GM18507 (cell line): ENCODE measurements at regions not wholly inside any gene's neighbourhood (a gene's known extent, or its start where the extent isn't known, plus 50 kb on each side); places are given as distances from the start of the nearest gene placed in this dataset.

ENCODE experiments used
- DNase-seq: peaks from one replicate; pipeline ENCODE4 v3.0.0; 2011; ENCODE audit warnings: low read depth; ENCODE audit not compliant: insufficient read length; ENCODE audit errors: extremely low spot score
- FAIRE-seq: peaks from 2 replicates; lab custom pipeline; 2011; peaks lifted over from hg19 to GRCh38; lab: Jason Lieb, UNC

GRCh38 chr1:29896300-29896699, 660.0 kb downstream of the PTPRU start:
- FAIRE-seq (no peak), DNase-seq (no peak)

GRCh38 chr1:29895201-29895600, 658.9 kb downstream of the PTPRU start:
- DNase-seq (no peak), FAIRE-seq (no peak)

- FAIRE-seq, result no peak
- DNase-seq, result no peak
Observed at GRCh38 chr1:29894311-29894710, 658.0 kb downstream of the PTPRU start.

DNA sequence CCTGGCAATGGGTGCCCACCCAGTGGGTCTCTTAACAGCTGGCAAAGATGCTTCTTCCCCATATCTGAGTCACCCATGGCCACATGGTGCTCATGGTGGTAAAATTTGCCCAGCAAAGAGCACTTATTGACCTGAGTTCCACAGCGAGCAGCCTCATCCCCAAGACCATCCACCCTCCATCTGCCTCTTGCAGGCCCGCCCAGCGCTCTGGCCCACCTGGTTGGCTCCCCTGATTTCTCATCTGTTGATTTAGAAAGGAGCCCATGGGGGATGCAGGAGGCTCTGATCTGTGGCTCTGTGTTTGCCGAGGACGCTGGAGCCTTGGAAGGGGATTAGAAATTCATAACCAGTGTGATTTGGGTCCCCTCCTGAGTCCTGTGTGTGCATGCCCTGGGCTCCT, 657.5 kb downstream of the PTPRU start:
- FAIRE-seq (no peak), DNase-seq (no peak)

DNA sequence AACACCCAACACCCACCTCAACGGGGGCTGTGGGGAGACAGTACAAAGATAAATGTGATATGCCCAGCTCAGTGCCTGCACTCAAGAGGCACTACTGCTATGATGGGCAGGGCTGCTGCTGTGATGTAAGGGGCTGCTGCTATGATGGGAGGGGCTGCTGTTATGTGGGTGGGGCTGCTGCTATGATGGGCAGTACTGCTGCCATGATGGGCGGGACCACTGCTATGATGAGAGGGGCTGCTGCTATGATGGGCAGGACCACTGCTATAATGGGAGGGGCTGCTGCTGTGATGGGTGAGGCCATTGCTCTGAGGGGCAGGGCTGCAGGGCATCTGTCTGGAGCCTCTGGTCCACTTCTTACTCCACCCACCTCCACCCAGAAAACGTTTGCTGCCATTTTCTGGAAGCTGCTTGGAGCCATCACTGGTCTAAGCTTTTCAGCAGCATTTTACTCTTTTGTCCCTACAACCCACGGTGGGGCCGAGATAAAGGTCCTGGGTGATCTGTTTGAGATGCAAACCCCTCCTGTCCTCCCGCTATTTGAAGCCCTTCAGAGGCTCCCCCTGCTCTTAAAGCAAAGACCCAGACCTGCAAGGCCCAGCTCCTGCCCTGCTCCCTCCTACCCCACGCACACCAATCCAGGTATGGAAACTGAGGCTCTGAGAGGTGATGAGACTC, 656.9 kb downstream of the PTPRU start:
- DNase-seq, result no peak
- no peak for FAIRE-seq

DNA sequence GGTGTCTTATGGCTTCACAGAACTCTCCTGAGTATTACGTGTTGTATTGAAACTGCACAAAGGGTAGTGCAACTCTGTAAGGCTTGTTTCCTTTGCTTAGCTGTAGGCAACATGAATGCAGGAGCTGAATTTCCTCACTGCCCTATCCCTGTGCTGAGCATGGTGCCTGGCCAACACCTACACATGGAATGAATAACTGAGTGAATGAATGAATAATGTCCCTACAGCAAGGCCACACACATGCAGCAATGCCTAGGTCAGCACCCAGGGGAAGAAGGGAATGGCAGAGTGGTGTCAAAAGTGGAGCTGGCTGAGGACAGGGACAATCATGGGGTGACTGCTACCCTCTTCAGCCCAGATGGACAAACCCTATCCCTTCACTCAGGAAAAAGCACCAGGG, 655.9 kb downstream of the PTPRU start:
- no peak for FAIRE-seq
- DNase-seq, result no peak

- FAIRE-seq (no peak), DNase-seq (no peak)
Observed at GRCh38 chr1:29890201-29890959, 654.1 kb downstream of the PTPRU start.

DNA sequence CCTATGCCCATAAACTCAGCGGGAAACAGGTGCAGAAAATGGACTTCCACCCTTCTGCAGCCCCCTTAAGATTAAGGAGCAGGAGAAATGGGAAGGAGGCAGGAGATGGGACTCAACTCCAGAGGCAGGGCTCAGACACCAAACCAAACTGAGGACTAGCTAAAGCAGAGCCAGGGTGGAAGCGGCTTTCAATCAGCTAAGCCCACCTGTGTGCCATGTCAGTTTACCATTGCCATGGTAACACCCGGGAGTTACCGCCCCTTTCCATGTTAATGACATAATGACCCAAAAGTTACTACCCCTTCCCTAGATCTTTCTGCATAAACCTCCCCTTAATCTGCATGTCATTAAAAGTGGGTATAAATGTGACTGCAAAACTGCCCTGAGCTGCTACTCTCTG, 653.5 kb downstream of the PTPRU start:
- no peak for FAIRE-seq
- no peak for DNase-seq

DNA sequence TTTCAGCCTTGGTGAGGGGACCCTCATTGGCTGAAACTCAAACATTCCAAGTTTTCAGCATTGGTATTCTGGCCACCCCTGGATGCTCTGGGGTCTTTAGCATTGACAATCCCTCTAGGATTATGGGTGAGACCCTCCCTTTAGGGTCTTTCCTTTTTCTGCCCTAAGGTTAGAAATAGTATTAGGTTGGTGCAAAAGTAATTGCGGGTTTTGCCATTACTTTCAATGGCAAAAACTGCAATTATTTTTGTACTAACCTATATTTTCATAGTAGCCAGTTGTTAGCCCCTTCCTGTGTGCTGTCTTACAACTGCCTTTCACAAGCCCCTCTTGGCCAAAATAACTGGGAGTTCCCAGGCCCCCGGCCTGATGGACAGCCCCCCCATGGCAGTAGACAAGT, 648.4 kb downstream of the PTPRU start:
- no peak for DNase-seq
- no peak for FAIRE-seq

GRCh38 chr1:29883986-29884385, 647.7 kb downstream of the PTPRU start:
- no peak for FAIRE-seq
- DNase-seq, result no peak

DNA sequence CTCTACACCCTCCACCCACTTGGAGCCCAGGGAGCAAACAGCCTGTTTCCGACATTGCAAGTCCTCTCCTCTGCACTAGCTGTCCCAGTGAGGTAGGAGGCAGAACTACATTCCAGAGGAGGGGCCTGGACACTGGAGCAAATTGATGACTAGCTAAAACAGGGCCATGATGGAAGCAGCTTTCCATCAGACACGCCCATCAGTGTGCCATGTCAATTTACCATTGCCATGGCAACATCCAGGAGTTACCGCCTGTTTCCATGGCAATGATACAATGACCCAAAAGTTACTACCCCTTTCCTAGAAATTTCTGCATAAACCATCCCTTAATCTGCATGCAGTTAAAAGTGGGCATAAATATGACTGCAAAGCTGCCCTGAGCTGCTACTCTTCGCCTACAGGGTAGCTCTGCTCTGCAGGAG, 647.1 kb downstream of the PTPRU start:
- FAIRE-seq (no peak), DNase-seq (no peak)

DNA sequence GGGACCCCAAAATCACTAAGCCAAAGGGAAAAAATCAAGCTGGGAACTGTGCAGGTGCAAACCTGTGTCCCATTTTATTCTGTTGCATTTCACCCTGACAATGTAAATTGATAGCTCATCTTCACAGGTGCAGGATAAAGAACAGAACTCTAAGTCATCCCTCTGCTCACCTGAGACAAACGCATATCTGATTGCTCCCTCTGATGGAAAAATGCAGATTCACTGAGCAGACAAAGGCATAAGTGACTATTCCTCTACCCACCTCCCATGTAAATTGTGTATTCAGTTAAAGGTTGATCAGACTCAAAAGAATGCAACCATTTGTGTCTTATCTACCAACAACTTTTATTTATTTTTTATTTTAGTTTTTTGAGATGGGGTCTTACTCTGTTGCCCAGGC, 644.2 kb downstream of the PTPRU start:
- DNase-seq, result no peak
- FAIRE-seq, result no peak

DNA sequence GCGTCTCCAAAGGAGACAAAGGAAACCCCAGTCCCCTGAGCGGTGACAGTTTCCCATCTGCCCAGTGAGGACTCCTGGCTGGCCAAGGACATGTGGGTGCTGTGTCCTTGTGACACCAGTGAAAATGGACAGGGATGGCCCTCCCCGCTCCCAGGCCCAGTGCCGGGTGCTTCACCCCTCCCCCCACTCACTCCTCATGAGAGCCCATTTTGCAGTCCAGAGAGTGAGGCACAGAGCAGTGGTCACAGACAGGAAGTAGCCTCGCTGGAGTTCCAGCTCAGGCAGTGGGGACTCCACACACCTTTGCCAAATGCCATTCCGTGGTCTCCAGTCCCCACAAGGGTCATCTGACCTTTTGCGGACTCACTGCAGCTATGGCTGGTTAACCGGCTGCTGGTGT, 642.9 kb downstream of the PTPRU start:
- DNase-seq, result no peak
- no peak for FAIRE-seq

DNA sequence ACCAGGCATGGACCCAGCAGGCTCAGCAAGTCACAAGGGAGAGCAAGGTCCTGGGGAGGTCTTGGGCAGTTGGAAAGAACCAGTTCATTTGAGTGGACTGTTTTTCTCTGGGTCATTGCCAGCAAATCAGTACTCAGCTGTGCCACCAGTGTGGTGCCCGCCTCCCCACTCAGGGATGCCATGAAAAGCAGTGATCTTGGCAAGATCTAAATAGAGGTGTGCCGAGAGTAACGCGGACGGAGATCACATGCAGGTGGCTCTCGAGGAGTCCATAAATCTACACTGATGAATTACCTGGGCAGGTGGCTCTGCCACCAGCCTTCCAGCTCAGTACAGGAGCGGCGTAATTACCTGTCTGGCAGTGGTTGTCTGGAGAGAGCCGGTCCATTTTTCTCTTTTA, 642.2 kb downstream of the PTPRU start:
- DNase-seq, result no peak

DNA sequence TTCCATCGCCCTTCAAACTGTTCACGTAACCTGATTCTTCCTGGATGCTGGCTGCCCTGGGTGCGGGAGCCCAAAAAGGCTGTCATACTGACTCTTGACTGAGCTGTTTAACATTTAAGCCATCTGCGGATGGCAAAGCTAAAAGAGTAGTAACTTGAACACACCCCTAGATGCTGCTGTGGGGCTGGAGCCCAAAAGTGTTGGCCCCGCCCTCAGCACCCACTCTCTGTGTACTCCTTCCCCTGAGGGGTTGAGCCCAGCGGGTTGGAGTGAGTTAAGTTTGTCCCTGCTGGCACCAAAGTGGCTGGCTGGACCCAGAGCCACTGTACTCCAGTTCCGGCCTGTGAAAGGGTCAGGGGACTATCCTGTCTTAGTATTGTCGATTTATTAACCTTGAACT, 640.6 kb downstream of the PTPRU start:
- DNase-seq (no peak), FAIRE-seq (no peak)

More for the DNA sequence above, 642.2 kb downstream of the PTPRU start:
- no peak for FAIRE-seq

DNA sequence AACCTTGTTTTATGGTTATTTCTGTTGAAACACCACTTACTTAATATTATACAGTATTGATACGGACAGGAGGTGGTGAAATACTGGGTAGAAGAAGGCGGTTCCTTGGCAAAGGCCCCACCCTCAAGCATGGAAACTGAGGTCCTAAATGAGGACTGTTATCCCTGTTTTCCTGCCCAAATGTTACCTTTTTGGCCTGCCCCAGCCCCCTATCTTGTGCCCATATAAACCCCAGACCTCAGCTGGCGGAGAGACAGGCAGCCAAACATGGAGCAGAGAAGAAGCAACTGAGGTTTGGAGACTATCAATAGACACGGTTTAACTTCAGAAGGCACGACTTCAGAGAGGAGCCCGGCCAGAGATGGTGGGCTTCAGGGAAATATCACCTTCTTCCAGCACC, 640.1 kb downstream of the PTPRU start:
- DNase-seq (no peak), FAIRE-seq (no peak)

DNA sequence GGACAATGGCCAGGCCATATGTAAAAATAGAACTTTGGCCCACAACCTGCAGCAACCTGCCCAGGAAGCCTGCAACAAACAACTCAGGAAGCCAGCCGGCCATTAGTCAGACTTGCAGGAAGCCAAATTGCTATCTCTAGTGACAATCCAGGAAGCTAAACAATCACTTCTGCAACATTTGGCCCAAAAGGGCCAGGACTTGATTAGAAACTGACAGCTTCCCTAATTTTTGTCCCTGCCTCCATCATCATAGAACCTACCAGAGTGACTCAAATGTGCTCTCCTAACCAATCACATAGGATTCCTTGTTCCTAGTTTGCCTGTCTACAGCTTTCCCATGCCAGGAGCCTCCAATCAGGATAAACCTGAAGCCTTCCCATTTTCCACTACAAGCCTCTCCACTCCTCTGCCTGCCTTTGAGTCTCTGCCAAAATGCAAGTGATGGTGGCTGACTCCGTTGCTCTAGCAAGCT, 639.3 kb downstream of the PTPRU start:
- DNase-seq, result no peak
- FAIRE-seq, result no peak

DNA sequence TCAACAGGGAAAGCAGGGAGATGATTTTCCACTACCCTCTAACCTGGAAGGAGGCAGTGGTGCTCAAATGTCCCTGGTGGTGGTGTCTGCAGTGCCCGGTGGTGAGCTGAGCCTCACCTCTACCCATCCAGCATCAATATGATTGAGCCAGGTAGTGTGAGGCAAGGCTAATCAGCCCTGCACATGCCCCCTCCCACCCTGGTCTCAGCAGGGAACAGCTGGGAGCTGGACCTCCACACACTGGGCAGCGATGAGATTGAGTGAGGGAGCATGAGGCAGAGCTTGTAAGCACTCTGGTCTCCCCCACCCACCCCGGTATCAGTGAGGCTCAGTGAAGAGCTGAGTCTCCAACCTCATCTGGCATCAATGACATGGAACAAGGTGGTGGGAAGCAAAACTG, 634.3 kb downstream of the PTPRU start:
- FAIRE-seq, result no peak
- DNase-seq, result no peak

GRCh38 chr1:29869802-29870201, 633.5 kb downstream of the PTPRU start:
- DNase-seq, result no peak
- no peak for FAIRE-seq

- DNase-seq (no peak), FAIRE-seq (no peak)
Observed at GRCh38 chr1:29868944-29869343, 632.6 kb downstream of the PTPRU start.

- DNase-seq, result no peak
- no peak for FAIRE-seq
Observed at GRCh38 chr1:29868096-29868495, 631.8 kb downstream of the PTPRU start.
